Right lobe of liver (tissue), 6 donors: ENCODE measurements at regions not wholly inside any gene's neighbourhood (a gene's known extent, or its start where the extent isn't known, plus 50 kb on each side); places are given as distances from the start of the nearest gene placed in this dataset.
"Not testable (repeated sequence)": the region's sequence is repeated elsewhere in the genome, so short reads cannot be mapped to it uniquely, and the experiment has no call there.

Experiments
- ATAC-seq, 4 donors: fragments of 200-7000 bp; cut with Tn5 transposase; one replicate each; pipeline ENCODE4 v1.9.1; 2020; ENCODE audit warnings: mild to moderate bottlenecking in 4 of 4, moderate library complexity in 4 of 4
- DNase-seq, 3 donors: peaks; one replicate each; pipeline ENCODE4 v3.0.0-alpha.2; 2020
- H3K27ac ChIP-seq, 3 donors: fragments of 200-600 bp; one replicate each; pipeline ENCODE4 v1.8.0; 2022
- H3K27me3 ChIP-seq, 2 donors: fragments of 200-600 bp; one replicate each; pipeline ENCODE4 v1.8.0; 2022
- H3K36me3 ChIP-seq, 4 donors: fragments of 200-600 bp; sonication (generic) in 1 of 4; one replicate each; pipeline versions ENCODE4 v1.5.1 to v1.8.0; 2017 to 2022; ENCODE audit warnings: control low read depth in 1 of 4
- H3K4me1 ChIP-seq, 4 donors: fragments of 200-600 bp; sonication (generic) in 1 of 4; one replicate each; pipeline versions ENCODE4 v1.5.1 to v1.8.0; 2017 to 2022; ENCODE audit warnings: control low read depth in 1 of 4
- H3K4me3 ChIP-seq, 3 donors: fragments of 200-600 bp; one replicate each; pipeline ENCODE4 v1.8.0; 2022
- H3K9me3 ChIP-seq, 4 donors: fragments of 200-600 bp; sonication (generic) in 1 of 4; one replicate each; pipeline versions ENCODE4 v1.5.1 to v1.8.0; 2017 to 2022; ENCODE audit warnings: control low read depth in 1 of 4
- POLR2A ChIP-seq: fragments of 450-650 bp; IDR thresholded peaks from one replicate; pipeline ENCODE4 v1.6.1; 2017; ENCODE audit warnings: antibody characterized with exemption, mild to moderate bottlenecking
- WGBS: methylation state at CpG from one replicate; pipeline ENCODE4 v1.1.6; 2018; ENCODE audit warnings: low coverage, low lambda C conversion rate; ENCODE audit not compliant: insufficient coverage; ENCODE audit errors: missing lambda C conversion rate; 5-methylcytosine and 5-hydroxymethylcytosine counted together
- intact Hi-C, 2 donors: fragments of 100-400 bp; cut with DNase I; formaldehyde crosslinking; loops; one replicate each; pipeline versions ENCODE4 v1.11.2 to v1.14.1; 2022
- TF ChIP-seq, protein P1 (sequence below), 4 donors: fragments of 200-600 bp in 3 of 4; fragments of 450-650 bp in 1 of 4; IDR thresholded peaks; one replicate each; pipeline versions ENCODE4 v1.5.1 to v1.8.0; 2016 to 2022; ENCODE audit warnings: antibody characterized with exemption in 4 of 4, mild to moderate bottlenecking in 2 of 4
- donor health status: DM: no; HTN: yes; CAD: no.
- donor health status: DM: no; HTN: no; CAD: no.
- donor health status: DM: no; HTN: no; CAD: no.
- donor health status: DM: no; HTN: yes; CAD: no.
- donor health status: DM: no; HTN: yes; CAD: no.

- no peaks in the 10 kb centered on the region for H3K9me3 ChIP-seq
- TF ChIP-seq, protein P1, sequence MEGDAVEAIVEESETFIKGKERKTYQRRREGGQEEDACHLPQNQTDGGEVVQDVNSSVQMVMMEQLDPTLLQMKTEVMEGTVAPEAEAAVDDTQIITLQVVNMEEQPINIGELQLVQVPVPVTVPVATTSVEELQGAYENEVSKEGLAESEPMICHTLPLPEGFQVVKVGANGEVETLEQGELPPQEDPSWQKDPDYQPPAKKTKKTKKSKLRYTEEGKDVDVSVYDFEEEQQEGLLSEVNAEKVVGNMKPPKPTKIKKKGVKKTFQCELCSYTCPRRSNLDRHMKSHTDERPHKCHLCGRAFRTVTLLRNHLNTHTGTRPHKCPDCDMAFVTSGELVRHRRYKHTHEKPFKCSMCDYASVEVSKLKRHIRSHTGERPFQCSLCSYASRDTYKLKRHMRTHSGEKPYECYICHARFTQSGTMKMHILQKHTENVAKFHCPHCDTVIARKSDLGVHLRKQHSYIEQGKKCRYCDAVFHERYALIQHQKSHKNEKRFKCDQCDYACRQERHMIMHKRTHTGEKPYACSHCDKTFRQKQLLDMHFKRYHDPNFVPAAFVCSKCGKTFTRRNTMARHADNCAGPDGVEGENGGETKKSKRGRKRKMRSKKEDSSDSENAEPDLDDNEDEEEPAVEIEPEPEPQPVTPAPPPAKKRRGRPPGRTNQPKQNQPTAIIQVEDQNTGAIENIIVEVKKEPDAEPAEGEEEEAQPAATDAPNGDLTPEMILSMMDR (IDR thresholded peaks at IDR 0.05) = no peak
- no peak for TF ChIP-seq POLR2A
- no peak overlapping the region for H3K4me3 ChIP-seq
- ATAC-seq (no peak), DNase-seq (no peak)
- no peaks in the 10 kb centered on the region for H3K4me1 ChIP-seq
- no peak overlapping the region for H3K27ac ChIP-seq
- H3K27me3 ChIP-seq = no peaks in the 10 kb centered on the region
- WGBS = 57% methylated on average over 3 of the region's 3 CpGs
- no peaks in the 10 kb centered on the region for H3K36me3 ChIP-seq
- intact Hi-C loops = no loop called here
These were observed 98.0 kb upstream of the ELMO1 start for GRCh38 chr7:37546677-37547076.

- Histone ChIP-seq H3K36me3 (no peaks in the 10 kb centered on the region), H3K27me3 (no peaks in the 10 kb centered on the region), H3K9me3 (no peaks in the 10 kb centered on the region), H3K4me1 (no peaks in the 10 kb centered on the region), H3K27ac (no peak overlapping the region), H3K4me3 (no peak overlapping the region)
- whole genome bisulfite sequencing = 48% methylated on average over 6 of the region's 8 CpGs
- no peak for ATAC-seq
- no peak for DNase-seq
- intact Hi-C loops = no loop called here
- TF ChIP-seq, protein P1 (IDR thresholded peaks at IDR 0.05) = no peak
These were observed 100.6 kb upstream of the ELMO1 start for GRCh38 chr7:37549076-37549931.

DNA sequence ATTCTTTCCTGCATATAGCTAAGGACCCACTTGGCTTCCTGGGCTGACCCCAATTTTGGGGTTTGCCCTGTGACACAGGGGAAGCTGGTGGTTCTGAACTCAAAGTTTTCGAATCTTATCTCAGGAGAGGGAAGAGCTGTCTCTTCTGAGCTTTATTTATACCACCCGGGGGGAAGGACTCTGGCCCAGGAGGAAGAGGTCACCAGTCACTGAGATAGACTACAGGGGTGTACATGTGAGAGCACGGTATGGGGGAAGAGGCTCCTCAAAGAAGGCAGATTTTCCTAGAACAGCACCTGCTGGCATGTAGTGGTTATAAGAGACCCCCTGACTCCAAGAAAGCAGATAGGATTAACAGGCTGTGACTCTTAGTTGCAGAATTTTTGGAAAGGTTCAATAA is 101.8 kb upstream of the ELMO1 start:
- intact Hi-C loops = no loop called here
- no peak for ATAC-seq
- WGBS = 33% methylated on average over 3 of the region's 3 CpGs
- Histone ChIP-seq H3K27ac (no peak overlapping the region), H3K27me3 (no peaks in the 10 kb centered on the region), H3K4me3 (no peak overlapping the region), H3K4me1 (no peaks in the 10 kb centered on the region), H3K36me3 (no peaks in the 10 kb centered on the region), H3K9me3 (no peaks in the 10 kb centered on the region)
- DNase-seq = no peak
- TF ChIP-seq POLR2A = no peak

- Histone ChIP-seq H3K4me3 (no peak overlapping the region), H3K36me3 (no peaks in the 10 kb centered on the region), H3K4me1 (no peaks in the 10 kb centered on the region), H3K27ac (no peak overlapping the region), H3K9me3 (no peaks in the 10 kb centered on the region), H3K27me3 (no peaks in the 10 kb centered on the region)
- DNase-seq (no peak), ATAC-seq (no peak)
- WGBS = 48% methylated on average over 2 of the region's 2 CpGs
- TF ChIP-seq, protein P1 (IDR thresholded peaks at IDR 0.05) = no peak
- TF ChIP-seq POLR2A = no peak
- intact Hi-C loops = no loop called here
These were observed 102.2 kb upstream of the ELMO1 start for GRCh38 chr7:37550872-37551271.

DNA sequence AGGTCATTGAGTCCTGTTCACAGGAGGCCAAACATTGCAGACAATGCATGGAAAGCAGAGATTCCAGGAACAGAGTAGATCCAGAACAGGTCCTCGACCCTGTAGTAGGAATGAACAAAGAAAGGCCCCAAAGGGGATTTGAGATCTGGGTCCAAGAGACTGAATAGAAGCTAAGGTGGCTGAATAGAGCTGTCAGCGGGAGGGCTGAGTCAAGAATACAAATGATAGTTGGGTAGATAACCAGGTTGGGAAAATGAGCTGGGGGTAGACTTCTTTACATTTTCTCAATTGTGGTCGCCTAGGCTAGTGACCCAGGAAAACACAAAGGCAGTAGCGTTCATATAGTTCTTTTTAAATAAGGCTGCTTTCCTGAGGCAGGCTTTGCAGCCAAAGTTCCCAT is 103.4 kb upstream of the ELMO1 start:
- H3K36me3 ChIP-seq = no peaks in the 10 kb centered on the region
- WGBS = 63% methylated on average over 4 of the region's 4 CpGs
- no peaks in the 10 kb centered on the region for H3K27me3 ChIP-seq
- no peak overlapping the region for H3K4me3 ChIP-seq
- TF ChIP-seq, protein P1 (IDR thresholded peaks at IDR 0.05) = no peak
- TF ChIP-seq POLR2A = no peak
- DNase-seq (no peak), ATAC-seq (no peak)
- intact Hi-C loops = no loop called here
- H3K9me3 ChIP-seq = no peaks in the 10 kb centered on the region
- no peak overlapping the region for H3K27ac ChIP-seq
- no peaks in the 10 kb centered on the region for H3K4me1 ChIP-seq

DNA sequence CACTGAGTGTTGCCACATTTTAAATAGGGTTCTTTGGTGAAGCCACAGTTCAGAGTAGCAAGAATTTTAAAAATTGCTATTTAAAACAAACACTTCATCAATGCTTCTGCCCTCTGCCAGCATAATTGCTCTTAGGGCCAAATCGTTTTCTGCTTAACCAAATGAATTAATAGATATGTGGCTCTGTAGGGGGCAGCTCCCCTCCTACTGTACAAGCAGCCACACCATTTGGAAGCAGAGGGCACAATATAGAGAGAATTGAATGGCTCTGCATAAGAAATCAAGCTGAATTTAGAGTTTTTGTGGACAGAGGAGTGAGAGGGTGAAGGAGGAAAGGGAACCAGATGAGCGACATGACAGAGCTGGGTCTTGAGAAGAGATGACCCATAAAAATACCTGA is 103.8 kb upstream of the ELMO1 start:
- DNase-seq, intact Hi-C loops, H3K4me1 ChIP-seq, H3K36me3 ChIP-seq, H3K27me3 ChIP-seq, H3K4me3 ChIP-seq, H3K9me3 ChIP-seq, ATAC-seq, H3K27ac ChIP-seq: not testable (repeated sequence)
- WGBS = 35% methylated on average over 2 of the region's 2 CpGs
